MM.1S (cell line): ENCODE measurements at regions not wholly inside any gene's neighbourhood (a gene's known extent, or its start where the extent isn't known, plus 50 kb on each side); places are given as distances from the start of the nearest gene placed in this dataset.

ENCODE experiments used
- CTCF ChIP-seq: fragments of 300-600 bp; sonication (generic); IDR thresholded peaks from 2 replicates; pipeline ENCODE4 v1.5.1; 2016; ENCODE audit warnings: antibody characterized with exemption, low read length, mixed read lengths
- EZH2 ChIP-seq: fragments of 300-600 bp; sonication (generic); optimal IDR thresholded peaks from 2 replicates; pipeline ENCODE3; 2017; ENCODE audit warnings: low read depth, mild to moderate bottlenecking, antibody characterized with exemption, low read length, mixed read lengths

- no peak for TF ChIP-seq CTCF
- TF ChIP-seq EZH2, result no peak
Measured at GRCh38 chr13:31638577-31638976, 100.7 kb upstream of the RXFP2 start.
